GM18951 (cell line): ENCODE measurements at regions not wholly inside any gene's neighbourhood (a gene's known extent, or its start where the extent isn't known, plus 50 kb on each side); places are given as distances from the start of the nearest gene placed in this dataset.

ENCODE experiments used
- POLR2A ChIP-seq: IDR thresholded peaks from 4 replicates; pipeline ENCODE4 v1.6.1; 2011; ENCODE audit warnings: mild to moderate bottlenecking; ENCODE audit not compliant: insufficient read length, insufficient read depth; ENCODE audit errors: extremely low read depth
- in situ Hi-C: fragments of 300-500 bp; cut with MboI; formaldehyde crosslinking; loops from one replicate; pipeline ENCODE4 v1.12.0; 2022; ENCODE audit warnings: low sequenced_read_pairs, mixed read lengths, inconsistent platforms; ENCODE audit not compliant: unreplicated experiment

- in situ Hi-C loops: loop anchor here (10.0 kb wide), 1 partner anchor 549 kb away; no protein-coding TSS in a partner anchor
- TF ChIP-seq POLR2A: no peak
Observed at GRCh38 chr5:159435855-159436254, 105.6 kb upstream of the IL12B start.

- no peak for TF ChIP-seq POLR2A
- in situ Hi-C loops: loop anchor here (10.0 kb wide), 1 partner anchor 547 kb away; no protein-coding TSS in a partner anchor
Observed at GRCh38 chr5:159438092-159438491, 107.8 kb upstream of the IL12B start.

GRCh38 chr5:159439002-159439401 is 108.7 kb upstream of the IL12B start:
- in situ Hi-C loops: loop anchor here (10.0 kb wide), 1 partner anchor 546 kb away; no protein-coding TSS in a partner anchor

GRCh38 chr5:159440235-159440634 is 109.9 kb upstream of the IL12B start:
- no peak for TF ChIP-seq POLR2A
- in situ Hi-C loops: no loop called here

More at GRCh38 chr5:159439002-159439401, 108.7 kb upstream of the IL12B start:
- TF ChIP-seq POLR2A: no peak

GRCh38 chr5:159440968-159441367 is 110.7 kb upstream of the IL12B start:
- in situ Hi-C loops: no loop called here
- TF ChIP-seq POLR2A: no peak

GRCh38 chr5:159441441-159441840 is 111.2 kb upstream of the IL12B start:
- TF ChIP-seq POLR2A: no peak
- in situ Hi-C loops: no loop called here

- in situ Hi-C loops: no loop called here
- no peak for TF ChIP-seq POLR2A
Observed at GRCh38 chr5:159442206-159442850, 112.0 kb upstream of the IL12B start.

- TF ChIP-seq POLR2A: no peak
- in situ Hi-C loops: no loop called here
Observed at GRCh38 chr5:159444441-159445082, 114.3 kb upstream of the IL12B start.

- no peak for TF ChIP-seq POLR2A
- in situ Hi-C loops: no loop called here
Observed at GRCh38 chr5:159447116-159447515, 116.8 kb upstream of the IL12B start.

- in situ Hi-C loops: no loop called here
- TF ChIP-seq POLR2A: no peak
Observed at GRCh38 chr5:159448841-159449407, 118.6 kb upstream of the IL12B start.

- in situ Hi-C loops: no loop called here
- no peak for TF ChIP-seq POLR2A
Observed at GRCh38 chr5:159449925-159450324, 119.6 kb upstream of the IL12B start.

- in situ Hi-C loops: no loop called here
- no peak for TF ChIP-seq POLR2A
Observed at GRCh38 chr5:159450417-159450816, 120.1 kb upstream of the IL12B start.

- TF ChIP-seq POLR2A: no peak
- in situ Hi-C loops: no loop called here
Observed at GRCh38 chr5:159451197-159452052, 121.1 kb upstream of the IL12B start.
